HUES48 (cell line): ENCODE measurements at regions not wholly inside any gene's neighbourhood (a gene's known extent, or its start where the extent isn't known, plus 50 kb on each side); places are given as distances from the start of the nearest gene placed in this dataset.
"Not testable (repeated sequence)": the region's sequence is repeated elsewhere in the genome, so short reads cannot be mapped to it uniquely, and the experiment has no call there.

Experiments
- H3K27ac ChIP-seq: one replicate; pipeline ENCODE4 v1.7.0; 2013; ENCODE audit warnings: low read depth, low read length, inconsistent platforms
- H3K27me3 ChIP-seq: 2 replicates; pipeline ENCODE4 v1.6.1; 2013; ENCODE audit warnings: mild to moderate bottlenecking, low read length; ENCODE audit not compliant: control insufficient read depth, insufficient read depth
- H3K36me3 ChIP-seq: 2 replicates; pipeline ENCODE4 v1.6.1; 2013; ENCODE audit warnings: low read length; ENCODE audit not compliant: control insufficient read depth, insufficient read depth
- H3K4me1 ChIP-seq: 2 replicates; pipeline ENCODE4 v1.6.1; 2013; ENCODE audit warnings: mild to moderate bottlenecking, low read length; ENCODE audit not compliant: control insufficient read depth, insufficient read depth
- H3K4me3 ChIP-seq: 2 replicates; pipeline ENCODE4 v1.5.1; 2013; ENCODE audit warnings: mild to moderate bottlenecking, low read depth, low read length
- H3K9ac ChIP-seq: 2 replicates; pipeline ENCODE4 v1.6.1; 2013; ENCODE audit warnings: mild to moderate bottlenecking, low read depth, low read length, moderate library complexity
- H3K9me3 ChIP-seq: 2 replicates; pipeline ENCODE4 v1.6.1; 2013; ENCODE audit warnings: low read length; ENCODE audit not compliant: control insufficient read depth, insufficient read depth

DNA sequence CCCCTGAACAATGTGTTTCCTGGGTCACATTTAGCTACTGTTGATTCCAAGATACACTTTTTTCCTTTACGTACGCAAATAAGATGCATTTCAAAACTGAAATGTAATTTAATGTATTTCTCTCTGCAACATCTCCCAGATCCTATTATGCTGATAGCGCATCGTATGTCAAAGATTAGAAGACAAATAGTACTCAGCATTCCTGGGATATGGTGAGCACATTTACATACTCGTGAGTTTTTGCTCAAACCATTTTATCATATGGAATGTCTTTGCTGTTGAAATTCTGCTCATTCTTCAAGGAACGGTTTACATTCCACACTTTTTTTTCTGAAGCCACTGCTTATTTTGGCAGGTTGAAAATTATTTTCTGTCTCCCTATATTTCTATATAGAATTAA lies 221.4 kb downstream of the OXSM start:
- Histone ChIP-seq H3K9me3 (no peaks in the 10 kb centered on the region), H3K9ac (no peak overlapping the region), H3K4me3 (no peak overlapping the region), H3K27me3 (no peaks in the 10 kb centered on the region), H3K27ac (no peak overlapping the region), H3K4me1 (no peaks in the 10 kb centered on the region), H3K36me3 (no peaks in the 10 kb centered on the region)

DNA sequence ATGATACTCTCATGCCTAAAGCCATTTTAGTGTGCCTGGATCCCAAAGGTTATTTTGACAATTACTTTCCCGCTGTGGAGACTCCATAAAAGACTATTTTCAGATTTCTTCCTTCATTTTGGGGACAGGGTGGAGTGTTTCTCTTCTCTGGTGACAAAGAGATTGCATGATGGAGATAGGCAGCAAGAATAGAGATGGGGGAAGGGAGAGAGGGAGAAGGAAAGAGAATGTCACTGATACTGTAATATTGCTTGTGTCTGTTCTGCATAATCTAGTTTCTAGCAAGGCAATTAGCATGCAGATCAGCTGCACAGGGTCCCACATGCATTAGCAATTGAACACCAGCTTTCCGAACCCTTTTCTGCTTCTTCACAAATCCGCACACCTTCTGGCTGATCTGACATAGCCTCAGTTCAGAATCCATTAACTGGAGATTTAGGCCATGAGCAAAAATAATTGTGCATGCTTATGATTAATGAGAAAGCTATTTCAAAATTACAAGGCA lies 222.4 kb downstream of the OXSM start:
- Histone ChIP-seq H3K4me1 (no peaks in the 10 kb centered on the region), H3K36me3 (no peaks in the 10 kb centered on the region), H3K9ac (no peak overlapping the region), H3K27ac (no peak overlapping the region), H3K4me3 (no peak overlapping the region), H3K27me3 (no peaks in the 10 kb centered on the region), H3K9me3 (no peaks in the 10 kb centered on the region)

DNA sequence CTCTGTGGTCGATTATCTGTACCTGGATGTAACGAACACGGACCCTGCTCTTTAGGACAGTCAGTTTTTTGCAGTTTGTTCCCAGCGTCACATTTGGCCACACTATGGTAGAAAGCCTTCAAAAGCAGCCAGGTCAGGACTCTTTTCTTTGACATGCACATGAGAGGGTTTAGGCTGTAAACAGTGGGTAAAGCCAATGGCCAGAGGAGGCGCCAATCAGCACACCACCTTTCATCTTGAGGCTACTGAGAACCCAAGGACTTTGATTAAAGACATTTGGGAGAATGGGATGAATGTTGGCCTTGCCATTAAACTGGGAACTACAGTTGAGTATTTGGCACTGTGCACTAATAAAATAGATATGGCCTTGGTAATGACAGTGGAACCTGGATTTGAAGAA lies 225.9 kb downstream of the OXSM start:
- Histone ChIP-seq H3K9ac (no peak overlapping the region), H3K4me1 (no peaks in the 10 kb centered on the region), H3K9me3 (no peaks in the 10 kb centered on the region)

DNA sequence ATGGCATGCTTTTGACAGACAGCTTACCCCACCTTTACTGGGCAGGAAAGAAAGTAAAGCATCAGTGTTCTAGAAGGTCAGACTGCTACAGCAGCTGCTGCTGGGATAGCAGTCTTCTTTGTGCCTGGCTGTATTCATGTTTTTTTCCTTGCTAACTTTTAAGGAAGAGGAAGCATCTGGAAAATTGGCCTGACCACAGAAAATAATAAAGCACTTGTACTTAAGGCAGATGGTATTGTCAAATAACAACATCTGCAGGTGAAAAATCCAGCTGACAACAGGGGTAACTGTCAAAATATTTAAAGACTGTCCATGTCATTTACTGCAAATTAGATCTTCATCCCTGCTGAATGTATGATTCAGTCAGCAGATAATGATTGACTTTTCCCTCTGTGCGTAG lies 229.0 kb downstream of the OXSM start:
- Histone ChIP-seq H3K27ac (no peak overlapping the region), H3K9me3 (no peaks in the 10 kb centered on the region), H3K9ac (no peak overlapping the region), H3K36me3 (no peaks in the 10 kb centered on the region), H3K4me3 (no peak overlapping the region), H3K4me1 (no peaks in the 10 kb centered on the region), H3K27me3 (no peaks in the 10 kb centered on the region)

More for the DNA sequence above, 225.9 kb downstream of the OXSM start:
- Histone ChIP-seq H3K27me3 (no peaks in the 10 kb centered on the region), H3K27ac (no peak overlapping the region), H3K36me3 (no peaks in the 10 kb centered on the region), H3K4me3 (no peak overlapping the region)

DNA sequence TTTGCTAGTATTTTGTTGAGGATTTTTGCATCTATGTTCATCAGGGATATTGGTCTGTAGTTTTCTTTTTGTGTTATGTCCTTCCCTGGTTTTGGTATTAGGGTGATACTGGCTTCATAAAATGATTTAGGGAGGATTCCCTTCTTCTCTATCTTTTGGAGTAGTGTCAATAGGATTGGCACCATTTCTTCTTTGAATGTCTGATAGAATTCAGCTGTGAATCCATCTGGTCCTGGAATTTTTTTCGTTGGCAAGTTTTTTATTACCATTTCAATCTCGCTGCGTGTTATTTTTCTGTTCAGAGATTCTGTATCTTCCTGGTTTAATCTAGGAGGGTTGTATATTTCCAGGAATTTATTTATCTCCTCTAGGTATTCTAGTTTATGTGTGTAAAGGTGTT lies 234.3 kb downstream of the OXSM start:
- H3K9ac ChIP-seq, H3K9me3 ChIP-seq, H3K36me3 ChIP-seq, H3K27me3 ChIP-seq, H3K4me1 ChIP-seq, H3K27ac ChIP-seq, H3K4me3 ChIP-seq: not testable (repeated sequence)

DNA sequence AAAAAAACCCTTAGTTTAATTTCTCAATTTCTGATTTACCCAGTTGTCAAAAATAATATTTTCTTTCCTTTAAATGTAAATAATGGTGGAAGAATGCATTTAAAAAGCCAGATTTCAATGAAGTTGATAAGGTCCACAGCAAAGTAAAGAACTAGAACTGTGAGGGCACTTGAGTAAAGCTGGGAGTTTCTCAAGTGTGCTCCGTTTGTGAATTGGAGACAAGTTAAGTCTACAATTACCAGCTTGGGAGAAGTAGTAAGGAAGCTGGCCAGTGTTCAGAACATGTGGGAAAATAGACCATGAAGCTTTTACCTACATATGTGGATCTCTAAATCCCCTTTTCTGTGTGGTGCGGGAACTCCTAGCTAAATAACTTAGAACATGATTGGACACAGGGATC lies 239.4 kb downstream of the OXSM start:
- H3K4me1 ChIP-seq = no peaks in the 10 kb centered on the region
- H3K27me3 ChIP-seq = no peaks in the 10 kb centered on the region
- no peak overlapping the region for H3K9ac ChIP-seq
- H3K9me3 ChIP-seq = no peaks in the 10 kb centered on the region
- H3K36me3 ChIP-seq = no peaks in the 10 kb centered on the region
- no peak overlapping the region for H3K4me3 ChIP-seq
- H3K27ac ChIP-seq = no peak overlapping the region

DNA sequence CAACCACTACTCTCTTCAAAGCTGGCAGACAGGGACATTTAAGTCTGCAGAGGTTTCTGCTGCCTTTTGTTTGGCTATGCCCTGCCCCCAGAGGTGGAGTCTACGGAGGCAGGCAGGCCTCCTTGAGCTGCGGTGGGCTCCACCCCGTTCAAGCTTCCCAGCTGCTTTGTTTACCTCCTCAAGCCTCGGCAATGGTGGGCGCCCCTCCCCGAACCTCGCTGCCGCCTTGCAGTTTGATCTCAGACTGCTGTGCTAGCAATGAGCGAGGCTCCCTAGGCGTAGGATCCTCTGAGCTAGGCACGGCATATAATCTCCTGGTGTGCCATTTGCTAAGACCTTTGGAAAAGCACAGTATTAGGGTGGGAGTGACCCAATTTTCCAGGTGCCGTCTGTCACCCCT lies 252.2 kb downstream of the OXSM start:
- H3K27me3 ChIP-seq, H3K9ac ChIP-seq, H3K9me3 ChIP-seq, H3K27ac ChIP-seq, H3K4me1 ChIP-seq, H3K4me3 ChIP-seq, H3K36me3 ChIP-seq: not testable (repeated sequence)

DNA sequence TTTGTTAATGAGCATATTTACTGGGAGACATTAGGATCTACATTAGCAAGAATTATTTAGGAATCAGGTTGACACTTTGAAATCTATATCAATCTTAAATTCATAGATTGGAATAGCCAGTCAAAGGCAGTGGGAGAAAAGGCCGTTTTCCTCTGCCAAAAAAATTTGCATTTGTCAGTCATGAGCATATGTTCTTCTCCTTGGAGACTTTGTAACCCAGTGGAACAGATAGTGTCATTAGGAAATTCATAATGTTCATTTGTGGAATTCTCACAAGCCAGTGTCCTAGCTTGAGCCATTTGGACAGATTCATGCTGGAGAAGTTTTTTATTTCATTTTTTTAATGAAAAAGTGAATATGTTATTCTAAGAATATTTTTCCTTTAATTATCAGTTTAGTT lies 260.1 kb downstream of the OXSM start:
- Histone ChIP-seq H3K9ac (no peak overlapping the region), H3K4me1 (no peaks in the 10 kb centered on the region), H3K27ac (no peak overlapping the region), H3K4me3 (no peak overlapping the region), H3K36me3 (no peaks in the 10 kb centered on the region), H3K9me3 (no peaks in the 10 kb centered on the region), H3K27me3 (no peaks in the 10 kb centered on the region)

DNA sequence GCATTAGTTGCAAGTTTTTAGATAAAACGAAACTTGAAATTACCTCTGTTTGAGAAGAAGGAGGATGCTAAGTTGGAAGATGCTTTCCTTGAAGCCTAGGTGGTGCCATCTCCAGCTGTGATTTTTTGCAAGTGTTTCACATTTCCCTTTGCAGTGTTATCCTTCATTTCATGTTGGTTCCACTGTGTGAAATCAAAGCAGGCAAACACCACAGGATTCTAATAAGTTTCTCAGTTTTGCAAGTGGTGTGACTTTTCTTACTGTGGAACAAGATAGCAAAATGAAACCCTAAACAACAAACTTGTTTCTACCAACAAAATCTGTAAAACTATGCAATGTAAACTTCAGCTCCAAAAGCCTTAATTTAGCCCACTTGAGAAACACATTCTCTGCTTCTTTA lies 260.9 kb downstream of the OXSM start:
- H3K4me3 ChIP-seq = no peak overlapping the region

DNA sequence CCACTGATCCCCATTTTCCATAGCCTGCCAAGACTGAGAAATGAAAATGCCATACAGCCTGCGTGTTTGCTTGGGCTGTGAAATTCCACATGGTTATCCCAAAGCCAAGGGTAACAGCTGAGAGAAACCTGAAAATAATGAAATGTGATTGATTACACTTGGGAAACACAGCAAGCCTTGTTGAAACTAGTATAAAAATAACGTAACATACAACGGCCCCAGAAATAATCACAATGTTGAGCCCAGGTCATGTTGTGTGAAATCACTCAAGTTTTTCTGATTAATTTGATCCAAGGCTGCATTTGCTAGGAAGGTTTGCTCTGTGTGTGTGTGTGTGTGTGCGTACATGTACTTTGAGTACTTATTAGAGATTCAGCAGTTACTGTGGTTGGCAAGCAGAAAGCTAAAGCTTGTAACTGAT lies 269.0 kb downstream of the OXSM start:
- H3K27ac ChIP-seq = no peak overlapping the region
- H3K4me3 ChIP-seq = no peak overlapping the region
- H3K36me3 ChIP-seq = no peaks in the 10 kb centered on the region
- H3K4me1 ChIP-seq = no peaks in the 10 kb centered on the region
- H3K9me3 ChIP-seq = no peaks in the 10 kb centered on the region
- H3K9ac ChIP-seq = no peak overlapping the region
- H3K27me3 ChIP-seq = no peaks in the 10 kb centered on the region

More for the DNA sequence above, 260.9 kb downstream of the OXSM start:
- Histone ChIP-seq H3K9me3 (no peaks in the 10 kb centered on the region), H3K27me3 (no peaks in the 10 kb centered on the region), H3K27ac (no peak overlapping the region), H3K4me1 (no peaks in the 10 kb centered on the region), H3K36me3 (no peaks in the 10 kb centered on the region), H3K9ac (no peak overlapping the region)

DNA sequence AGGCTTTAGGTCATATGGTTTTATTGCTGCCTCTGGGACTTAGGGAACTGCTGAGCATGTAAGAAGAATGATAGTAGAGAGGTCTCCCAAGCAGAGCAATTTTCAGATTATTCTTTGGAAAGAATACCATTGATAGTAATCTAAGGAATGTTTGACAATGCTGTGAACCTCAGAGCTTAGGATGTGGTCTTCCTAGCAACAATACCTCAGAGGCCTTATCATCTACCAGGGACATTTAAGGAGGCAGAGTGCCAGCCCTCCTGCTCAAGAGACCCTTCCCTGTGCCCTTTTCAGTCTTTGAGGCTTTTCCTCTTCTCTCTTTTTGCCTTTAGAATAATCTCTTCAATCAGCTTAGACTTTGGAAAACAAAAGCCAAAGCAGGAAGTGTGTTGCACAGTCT lies 272.1 kb downstream of the OXSM start:
- H3K27ac ChIP-seq = no peak overlapping the region

DNA sequence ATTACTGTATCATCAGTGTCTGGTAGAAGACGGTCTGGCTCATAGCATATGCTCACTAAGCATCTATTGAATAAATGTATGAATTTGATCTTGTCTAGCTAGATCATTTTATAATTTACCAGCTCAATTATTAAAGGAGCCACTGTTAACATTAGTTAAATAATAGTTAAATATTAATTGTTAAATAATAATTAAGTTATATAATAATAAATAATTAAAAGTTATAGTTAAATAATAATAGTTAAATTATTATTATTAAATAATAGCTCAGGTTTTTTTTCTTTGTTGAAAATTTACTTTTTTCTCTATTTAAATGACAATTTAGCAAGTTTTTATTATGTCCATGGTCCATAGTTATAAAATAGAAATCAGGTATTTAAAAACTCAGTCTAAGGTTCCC lies 274.4 kb downstream of the OXSM start:
- no peaks in the 10 kb centered on the region for H3K4me1 ChIP-seq
- H3K27me3 ChIP-seq = no peaks in the 10 kb centered on the region
- no peak overlapping the region for H3K4me3 ChIP-seq
- no peak overlapping the region for H3K9ac ChIP-seq
- no peaks in the 10 kb centered on the region for H3K9me3 ChIP-seq
- H3K27ac ChIP-seq = no peak overlapping the region
- no peaks in the 10 kb centered on the region for H3K36me3 ChIP-seq

More for the DNA sequence above, 272.1 kb downstream of the OXSM start:
- no peak overlapping the region for H3K9ac ChIP-seq
- no peaks in the 10 kb centered on the region for H3K4me1 ChIP-seq
- H3K4me3 ChIP-seq = no peak overlapping the region
- no peaks in the 10 kb centered on the region for H3K9me3 ChIP-seq
- H3K27me3 ChIP-seq = no peaks in the 10 kb centered on the region
- no peaks in the 10 kb centered on the region for H3K36me3 ChIP-seq
